HFFc6 (cell line): ENCODE measurements at regions not wholly inside any gene's neighbourhood (a gene's known extent, or its start where the extent isn't known, plus 50 kb on each side); places are given as distances from the start of the nearest gene placed in this dataset.

Experiments
- DNase-seq: peaks from one replicate; pipeline ENCODE4 v3.0.0-alpha.2; 2018
- H3K27ac Mint-ChIP-seq: 2 replicates; pipeline ENCODE4 v1.8.0; 2020; ENCODE audit warnings: mild to moderate bottlenecking, mixed read lengths
- H3K27me3 Mint-ChIP-seq: 2 replicates; pipeline ENCODE4 v1.8.0; 2021; ENCODE audit warnings: mild to moderate bottlenecking, moderate library complexity, mixed read lengths; ENCODE audit not compliant: insufficient read depth
- H3K36me3 Mint-ChIP-seq: 2 replicates; pipeline ENCODE4 v1.8.0; 2021; ENCODE audit warnings: low read depth, mixed read lengths
- H3K4me1 Mint-ChIP-seq: 2 replicates; pipeline ENCODE4 v1.8.0; 2020; ENCODE audit warnings: low read depth, mixed read lengths
- H3K4me3 Mint-ChIP-seq: 2 replicates; pipeline ENCODE4 v1.8.0; 2020; ENCODE audit warnings: mild to moderate bottlenecking, moderate library complexity, mixed read lengths
- H3K9me3 Mint-ChIP-seq: 2 replicates; pipeline ENCODE4 v1.8.0; 2020; ENCODE audit warnings: mild to moderate bottlenecking, mixed read lengths
- CTCF ChIP-seq: fragments of 200-600 bp; sonication (generic); IDR thresholded peaks from 2 replicates; pipeline ENCODE4 v1.5.0; 2021; ENCODE audit warnings: antibody characterized with exemption, mild to moderate bottlenecking

GRCh38 chr9:19690128-19690527 is 98.7 kb downstream of the SLC24A2 start:
- Mint-ChIP-seq H3K4me1 (no peaks in the 10 kb centered on the region), H3K4me3 (no peak overlapping the region), H3K9me3 (peaks cover 26% of the 10 kb centered on the region), H3K36me3 (no peaks in the 10 kb centered on the region), H3K27me3 (no peaks in the 10 kb centered on the region), H3K27ac (no peak overlapping the region)
- DNase-seq: no peak
- no peak for TF ChIP-seq CTCF

GRCh38 chr9:19689328-19690101 is 99.3 kb downstream of the SLC24A2 start:
- H3K27me3 Mint-ChIP-seq: no peaks in the 10 kb centered on the region
- no peak for DNase-seq
- no peaks in the 10 kb centered on the region for H3K36me3 Mint-ChIP-seq
- peaks cover 26% of the 10 kb centered on the region for H3K9me3 Mint-ChIP-seq
- H3K4me3 Mint-ChIP-seq: no peak overlapping the region
- no peak for TF ChIP-seq CTCF
- no peaks in the 10 kb centered on the region for H3K4me1 Mint-ChIP-seq
- no peak overlapping the region for H3K27ac Mint-ChIP-seq

GRCh38 chr9:19683715-19684114 is 105.1 kb downstream of the SLC24A2 start:
- no peaks in the 10 kb centered on the region for H3K27me3 Mint-ChIP-seq
- H3K4me3 Mint-ChIP-seq: no peak overlapping the region
- no peak for DNase-seq
- no peak for TF ChIP-seq CTCF
- peaks cover 28% of the 10 kb centered on the region for H3K9me3 Mint-ChIP-seq
- no peak overlapping the region for H3K27ac Mint-ChIP-seq
- H3K36me3 Mint-ChIP-seq: no peaks in the 10 kb centered on the region
- no peaks in the 10 kb centered on the region for H3K4me1 Mint-ChIP-seq

GRCh38 chr9:19682397-19682796 is 106.4 kb downstream of the SLC24A2 start:
- H3K36me3 Mint-ChIP-seq: no peaks in the 10 kb centered on the region
- no peaks in the 10 kb centered on the region for H3K4me1 Mint-ChIP-seq
- peaks cover 21% of the 10 kb centered on the region for H3K9me3 Mint-ChIP-seq
- DNase-seq: no peak
- TF ChIP-seq CTCF: no peak
- H3K4me3 Mint-ChIP-seq: no peak overlapping the region
- no peak overlapping the region for H3K27ac Mint-ChIP-seq
- no peaks in the 10 kb centered on the region for H3K27me3 Mint-ChIP-seq

- Mint-ChIP-seq H3K27ac (no peak overlapping the region), H3K4me3 (no peak overlapping the region), H3K9me3 (peaks cover 25% of the 10 kb centered on the region), H3K27me3 (no peaks in the 10 kb centered on the region), H3K4me1 (no peaks in the 10 kb centered on the region), H3K36me3 (no peaks in the 10 kb centered on the region)
- no peak for DNase-seq
- TF ChIP-seq CTCF: no peak
Measured at GRCh38 chr9:19681846-19682245, 107.0 kb downstream of the SLC24A2 start.
